ENCODE measurements at regions not wholly inside any gene's neighbourhood (a gene's known extent, or its start where the extent isn't known, plus 50 kb on each side); places are given as distances from the start of the nearest gene placed in this dataset.

- no peaks in the 10 kb centered on the region for H3K9me3 ChIP-seq (ENCODE audit: control insufficient read depth in 2 of 2, insufficient read depth in 1 of 2, low read depth in 1 of 2, low read length in 1 of 2)
- H3K27ac ChIP-seq (ENCODE audit: low read depth in 1 of 3, low read length in 2 of 3), result peak overlapping the region in 1 of 3 donors; percentile 89
- H3K36me3 ChIP-seq (ENCODE audit: control insufficient read depth in 3 of 3, insufficient read depth in 2 of 3, low read depth in 1 of 3, low read length in 3 of 3), result no peaks in the 10 kb centered on the region
- H3K27me3 ChIP-seq (ENCODE audit: control insufficient read depth in 3 of 3, insufficient read depth in 3 of 3, low read length in 3 of 3), result no peaks in the 10 kb centered on the region
- no peak for FAIRE-seq
- DNase-seq, result no peak
- H3K4me3 ChIP-seq (ENCODE audit: low read depth in 1 of 3, low read length in 3 of 3), result no peak overlapping the region
- peaks cover 0 to 51% (median 0%) of the 10 kb centered on the region in 3 donors for H3K4me1 ChIP-seq (ENCODE audit: control insufficient read depth in 3 of 3, insufficient read depth in 2 of 3, low read depth in 1 of 3, low read length in 2 of 3)
- 50 to 70% (median 54%) methylated on average over 8 of the region's 8 CpGs for WGBS, 3 donors
Measured at GRCh38 chr6:41457303-41457670, 88.9 kb upstream of the FOXP4 start.

GRCh38 chr6:41459738-41460137 is 86.4 kb upstream of the FOXP4 start:
- peaks cover 0 to 58% (median 0%) of the 10 kb centered on the region in 3 donors for H3K4me1 ChIP-seq (ENCODE audit: control insufficient read depth in 3 of 3, insufficient read depth in 2 of 3, low read depth in 1 of 3, low read length in 2 of 3)
- 85 to 89% (median 87%) methylated on average over 2 of the region's 2 CpGs for WGBS, 3 donors
- H3K36me3 ChIP-seq (ENCODE audit: control insufficient read depth in 3 of 3, insufficient read depth in 2 of 3, low read depth in 1 of 3, low read length in 3 of 3), result no peaks in the 10 kb centered on the region
- H3K9me3 ChIP-seq (ENCODE audit: control insufficient read depth in 2 of 2, insufficient read depth in 1 of 2, low read depth in 1 of 2, low read length in 1 of 2), result no peaks in the 10 kb centered on the region
- H3K27me3 ChIP-seq (ENCODE audit: control insufficient read depth in 3 of 3, insufficient read depth in 3 of 3, low read length in 3 of 3), result no peaks in the 10 kb centered on the region
- H3K27ac ChIP-seq (ENCODE audit: low read depth in 1 of 3, low read length in 2 of 3), result no peak overlapping the region
- FAIRE-seq, result no peak
- H3K4me3 ChIP-seq (ENCODE audit: low read depth in 1 of 3, low read length in 3 of 3), result no peak overlapping the region
- DNase-seq, result no peak

- Histone ChIP-seq H3K4me3 (ENCODE audit: low read depth in 1 of 3, low read length in 3 of 3) (no peak overlapping the region), H3K9me3 (ENCODE audit: control insufficient read depth in 2 of 2, insufficient read depth in 1 of 2, low read depth in 1 of 2, low read length in 1 of 2) (no peaks in the 10 kb centered on the region), H3K36me3 (ENCODE audit: control insufficient read depth in 3 of 3, insufficient read depth in 2 of 3, low read depth in 1 of 3, low read length in 3 of 3) (no peaks in the 10 kb centered on the region), H3K27ac (ENCODE audit: low read depth in 1 of 3, low read length in 2 of 3) (no peak overlapping the region), H3K4me1 (ENCODE audit: control insufficient read depth in 3 of 3, insufficient read depth in 2 of 3, low read depth in 1 of 3, low read length in 2 of 3) (peaks cover 0 to 47% (median 0%) of the 10 kb centered on the region in 3 donors), H3K27me3 (ENCODE audit: control insufficient read depth in 3 of 3, insufficient read depth in 3 of 3, low read length in 3 of 3) (no peaks in the 10 kb centered on the region)
- DNase-seq (no peak), FAIRE-seq (no peak)
Measured at GRCh38 chr6:41460742-41461336, 85.3 kb upstream of the FOXP4 start.

GRCh38 chr6:41462033-41462432 is 84.1 kb upstream of the FOXP4 start:
- H3K27ac ChIP-seq (ENCODE audit: low read depth in 1 of 3, low read length in 2 of 3), result no peak overlapping the region
- H3K4me1 ChIP-seq (ENCODE audit: control insufficient read depth in 3 of 3, insufficient read depth in 2 of 3, low read depth in 1 of 3, low read length in 2 of 3), result peaks cover 0 to 35% (median 0%) of the 10 kb centered on the region in 3 donors
- no peaks in the 10 kb centered on the region for H3K36me3 ChIP-seq (ENCODE audit: control insufficient read depth in 3 of 3, insufficient read depth in 2 of 3, low read depth in 1 of 3, low read length in 3 of 3)
- FAIRE-seq (no peak), DNase-seq (peak; percentile 58 to 64)
- H3K27me3 ChIP-seq (ENCODE audit: control insufficient read depth in 3 of 3, insufficient read depth in 3 of 3, low read length in 3 of 3), result no peaks in the 10 kb centered on the region
- H3K9me3 ChIP-seq (ENCODE audit: control insufficient read depth in 2 of 2, insufficient read depth in 1 of 2, low read depth in 1 of 2, low read length in 1 of 2), result no peaks in the 10 kb centered on the region
- no peak overlapping the region for H3K4me3 ChIP-seq (ENCODE audit: low read depth in 1 of 3, low read length in 3 of 3)
- 20 to 64% (median 46%) methylated on average over 4 of the region's 4 CpGs for WGBS, 3 donors

GRCh38 chr6:41463062-41463930 is 82.9 kb upstream of the FOXP4 start:
- H3K27ac ChIP-seq (ENCODE audit: low read depth in 1 of 3, low read length in 2 of 3), result no peak overlapping the region
- H3K9me3 ChIP-seq (ENCODE audit: control insufficient read depth in 2 of 2, insufficient read depth in 1 of 2, low read depth in 1 of 2, low read length in 1 of 2), result no peaks in the 10 kb centered on the region
- WGBS, 3 donors, result 56 to 60% (median 58%) methylated on average over 13 of the region's 13 CpGs
- FAIRE-seq, result no peak
- peak; percentile 31 to 75 for DNase-seq
- H3K4me3 ChIP-seq (ENCODE audit: low read depth in 1 of 3, low read length in 3 of 3), result no peak overlapping the region
- peaks cover 0 to 2% (median 0%) of the 10 kb centered on the region in 3 donors for H3K27me3 ChIP-seq (ENCODE audit: control insufficient read depth in 3 of 3, insufficient read depth in 3 of 3, low read length in 3 of 3)
- peaks cover 0 to 28% (median 0%) of the 10 kb centered on the region in 3 donors for H3K4me1 ChIP-seq (ENCODE audit: control insufficient read depth in 3 of 3, insufficient read depth in 2 of 3, low read depth in 1 of 3, low read length in 2 of 3)
- no peaks in the 10 kb centered on the region for H3K36me3 ChIP-seq (ENCODE audit: control insufficient read depth in 3 of 3, insufficient read depth in 2 of 3, low read depth in 1 of 3, low read length in 3 of 3)

GRCh38 chr6:41464019-41464418 is 82.2 kb upstream of the FOXP4 start:
- H3K9me3 ChIP-seq (ENCODE audit: control insufficient read depth in 2 of 2, insufficient read depth in 1 of 2, low read depth in 1 of 2, low read length in 1 of 2), result no peaks in the 10 kb centered on the region
- no peaks in the 10 kb centered on the region for H3K36me3 ChIP-seq (ENCODE audit: control insufficient read depth in 3 of 3, insufficient read depth in 2 of 3, low read depth in 1 of 3, low read length in 3 of 3)
- H3K27me3 ChIP-seq (ENCODE audit: control insufficient read depth in 3 of 3, insufficient read depth in 3 of 3, low read length in 3 of 3), result peaks cover 0 to 5% (median 3%) of the 10 kb centered on the region in 3 donors
- WGBS, 3 donors, result 83 to 92% (median 89%) methylated on average over 3 of the region's 3 CpGs
- peaks cover 0 to 28% (median 0%) of the 10 kb centered on the region in 3 donors for H3K4me1 ChIP-seq (ENCODE audit: control insufficient read depth in 3 of 3, insufficient read depth in 2 of 3, low read depth in 1 of 3, low read length in 2 of 3)
- H3K4me3 ChIP-seq (ENCODE audit: low read depth in 1 of 3, low read length in 3 of 3), result no peak overlapping the region
- DNase-seq (no peak), FAIRE-seq (no peak)
- no peak overlapping the region for H3K27ac ChIP-seq (ENCODE audit: low read depth in 1 of 3, low read length in 2 of 3)

GRCh38 chr6:41464481-41464880 is 81.7 kb upstream of the FOXP4 start:
- Histone ChIP-seq H3K9me3 (ENCODE audit: control insufficient read depth in 2 of 2, insufficient read depth in 1 of 2, low read depth in 1 of 2, low read length in 1 of 2) (no peaks in the 10 kb centered on the region), H3K4me3 (ENCODE audit: low read depth in 1 of 3, low read length in 3 of 3) (no peak overlapping the region), H3K27me3 (ENCODE audit: control insufficient read depth in 3 of 3, insufficient read depth in 3 of 3, low read length in 3 of 3) (peaks cover 0 to 6% (median 3%) of the 10 kb centered on the region in 3 donors), H3K27ac (ENCODE audit: low read depth in 1 of 3, low read length in 2 of 3) (no peak overlapping the region), H3K36me3 (ENCODE audit: control insufficient read depth in 3 of 3, insufficient read depth in 2 of 3, low read depth in 1 of 3, low read length in 3 of 3) (no peaks in the 10 kb centered on the region), H3K4me1 (ENCODE audit: control insufficient read depth in 3 of 3, insufficient read depth in 2 of 3, low read depth in 1 of 3, low read length in 2 of 3) (peaks cover 0 to 28% (median 0%) of the 10 kb centered on the region in 3 donors)
- WGBS, 3 donors, result 93 to 96% (median 95%) methylated on average over 7 of the region's 7 CpGs
- DNase-seq (no peak), FAIRE-seq (no peak)

GRCh38 chr6:41466437-41466990 is 79.7 kb upstream of the FOXP4 start:
- H3K36me3 ChIP-seq (ENCODE audit: control insufficient read depth in 3 of 3, insufficient read depth in 2 of 3, low read depth in 1 of 3, low read length in 3 of 3), result no peaks in the 10 kb centered on the region
- FAIRE-seq (no peak), DNase-seq (no peak)
- no peaks in the 10 kb centered on the region for H3K9me3 ChIP-seq (ENCODE audit: control insufficient read depth in 2 of 2, insufficient read depth in 1 of 2, low read depth in 1 of 2, low read length in 1 of 2)
- no peak overlapping the region for H3K4me3 ChIP-seq (ENCODE audit: low read depth in 1 of 3, low read length in 3 of 3)
- peaks cover 3 to 25% (median 4%) of the 10 kb centered on the region in 3 donors for H3K27me3 ChIP-seq (ENCODE audit: control insufficient read depth in 3 of 3, insufficient read depth in 3 of 3, low read length in 3 of 3)
- WGBS, 3 donors, result 48 to 60% (median 53%) methylated on average over 2 of the region's 2 CpGs
- no peak overlapping the region for H3K27ac ChIP-seq (ENCODE audit: low read depth in 1 of 3, low read length in 2 of 3)
- peaks cover 0 to 31% (median 0%) of the 10 kb centered on the region in 3 donors for H3K4me1 ChIP-seq (ENCODE audit: control insufficient read depth in 3 of 3, insufficient read depth in 2 of 3, low read depth in 1 of 3, low read length in 2 of 3)
